ENCODE measurements at regions not wholly inside any gene's neighbourhood (a gene's known extent, or its start where the extent isn't known, plus 50 kb on each side); places are given as distances from the start of the nearest gene placed in this dataset.

- peak; percentile 44 for DNase-seq
Measured at GRCh38 chr5:107215611-107216010, 455.1 kb downstream of the EFNA5 start.

DNA sequence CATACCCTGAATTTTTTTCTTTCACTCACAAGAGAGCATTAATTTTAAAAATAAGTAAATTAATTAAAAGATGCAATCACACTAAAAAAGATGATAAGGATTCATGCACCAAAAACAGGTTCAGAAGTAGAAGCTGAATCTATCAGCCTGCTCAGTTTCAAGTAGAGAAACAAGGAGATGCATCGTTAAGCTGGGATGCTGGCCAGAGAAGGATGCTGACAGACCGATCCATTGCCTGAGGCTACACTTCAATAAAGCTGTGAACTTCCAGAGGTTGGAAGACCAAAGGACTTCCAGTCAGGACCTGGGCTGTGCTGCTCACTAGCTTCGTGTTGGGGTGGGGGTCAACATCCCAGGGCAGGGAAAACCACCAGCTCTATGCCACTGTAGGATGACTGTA, 457.7 kb downstream of the EFNA5 start:
- DNase-seq = no peak

DNA sequence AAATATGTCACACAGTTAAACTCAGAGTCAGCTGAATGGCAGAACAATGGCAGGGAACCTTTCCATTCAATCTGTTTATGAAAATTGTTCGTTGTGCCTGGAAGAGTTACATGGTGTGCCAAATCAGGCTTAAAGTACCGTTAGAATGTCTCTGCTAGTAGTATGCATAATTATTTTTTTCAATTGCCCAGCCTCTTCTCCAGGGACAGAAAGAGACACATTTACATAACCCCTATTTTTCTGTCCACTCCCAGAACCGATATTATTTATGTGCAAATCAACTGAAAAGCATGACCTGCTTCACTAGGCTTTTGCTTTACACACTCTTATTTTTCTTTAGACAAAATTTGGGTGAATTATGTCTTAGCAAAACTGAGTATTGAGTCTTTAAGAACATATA, 459.1 kb downstream of the EFNA5 start:
- DNase-seq = no peak

DNA sequence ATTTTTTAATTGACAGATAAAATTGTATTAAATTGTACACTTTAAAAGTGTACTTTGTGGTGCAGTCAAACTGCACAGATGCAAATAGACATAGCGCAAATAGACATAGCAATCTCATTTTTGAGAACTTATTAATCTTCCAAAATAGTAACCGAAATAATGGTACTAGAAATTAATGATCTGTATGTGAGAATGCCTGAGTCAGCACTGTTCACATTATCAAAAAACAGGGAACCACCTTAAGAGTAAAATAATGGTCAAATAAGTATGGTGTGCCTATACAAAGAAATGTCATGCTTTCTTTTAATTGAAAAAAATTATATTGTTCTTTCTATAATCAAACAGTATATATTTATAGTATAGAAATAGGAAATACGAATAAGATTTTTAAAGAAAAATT, 461.9 kb downstream of the EFNA5 start:
- DNase-seq = no peak

- DNase-seq = no peak
Measured at GRCh38 chr5:107204413-107204812, 466.3 kb downstream of the EFNA5 start.

- no peak for DNase-seq
Measured at GRCh38 chr5:107203243-107203642, 467.5 kb downstream of the EFNA5 start.

DNA sequence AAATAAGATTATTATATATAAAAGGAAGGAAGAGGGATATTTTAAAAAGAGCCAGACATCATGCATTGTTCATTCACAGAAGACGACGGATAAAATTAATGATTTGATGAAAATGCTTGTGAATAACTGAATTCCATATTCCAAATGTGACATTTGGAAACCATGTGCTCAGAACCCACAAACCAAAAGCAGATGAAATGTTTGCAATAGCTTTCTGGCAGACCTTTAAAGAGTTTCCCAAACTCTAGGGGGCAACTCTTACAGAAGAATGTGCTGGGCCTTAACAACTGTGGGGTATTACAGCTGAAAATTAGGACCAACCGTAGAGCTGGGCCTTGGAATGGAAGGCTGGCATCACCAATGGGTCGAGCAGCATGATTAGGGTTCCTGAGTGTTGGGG, 471.0 kb downstream of the EFNA5 start:
- no peak for DNase-seq

DNA sequence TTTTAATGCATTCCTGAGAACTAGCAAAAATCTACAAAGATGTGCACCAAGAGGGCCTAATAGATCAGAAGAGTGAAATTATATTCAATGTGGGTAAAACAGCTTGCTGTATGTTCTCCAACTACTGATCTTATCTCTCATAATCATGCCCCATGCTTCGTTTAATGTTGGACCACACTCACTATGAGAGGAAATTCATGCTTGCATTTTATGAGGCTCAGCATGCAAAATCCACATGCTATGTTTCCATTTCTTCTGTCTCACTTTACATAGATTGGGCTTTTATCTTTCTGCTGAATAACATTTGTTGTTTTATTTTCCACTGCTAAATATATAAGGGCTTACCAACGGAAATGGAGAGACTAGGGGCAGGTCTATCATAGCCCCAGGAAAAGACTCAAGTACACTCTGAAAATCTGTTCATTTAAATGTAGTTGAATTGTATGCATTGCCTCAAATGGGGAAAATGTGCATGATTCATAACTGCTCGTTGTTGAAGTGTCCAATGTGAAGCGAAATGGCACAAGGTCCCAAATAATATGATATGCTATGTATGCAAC, 474.2 kb downstream of the EFNA5 start:
- DNase-seq = no peak

DNA sequence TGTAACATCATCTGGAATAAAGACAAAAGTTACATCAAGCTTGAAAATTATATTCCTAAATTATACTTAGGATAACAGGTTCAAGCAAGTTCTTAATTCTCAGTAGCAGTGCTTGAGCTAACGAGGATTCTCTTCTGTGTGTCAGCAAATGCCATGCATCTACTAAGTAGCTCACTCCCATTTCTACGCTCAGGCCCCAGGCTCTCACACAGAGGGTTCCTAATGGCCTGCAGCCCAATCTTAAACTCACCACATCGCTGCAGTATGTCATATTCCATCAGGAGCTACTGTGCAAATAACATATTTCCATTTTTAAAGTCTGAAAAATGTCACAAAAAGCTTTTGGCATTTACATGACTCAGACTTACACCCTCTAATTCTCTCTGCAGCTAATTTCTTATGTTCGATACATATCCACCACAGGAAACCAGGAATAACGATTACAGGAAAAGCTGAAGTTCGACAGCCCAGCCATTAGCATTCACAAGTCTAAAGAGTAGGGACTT, 474.8 kb downstream of the EFNA5 start:
- DNase-seq = no peak

- DNase-seq = no peak
Measured at GRCh38 chr5:107184871-107185270, 485.9 kb downstream of the EFNA5 start.

- DNase-seq = no peak
Measured at GRCh38 chr5:107184066-107184465, 486.7 kb downstream of the EFNA5 start.

DNA sequence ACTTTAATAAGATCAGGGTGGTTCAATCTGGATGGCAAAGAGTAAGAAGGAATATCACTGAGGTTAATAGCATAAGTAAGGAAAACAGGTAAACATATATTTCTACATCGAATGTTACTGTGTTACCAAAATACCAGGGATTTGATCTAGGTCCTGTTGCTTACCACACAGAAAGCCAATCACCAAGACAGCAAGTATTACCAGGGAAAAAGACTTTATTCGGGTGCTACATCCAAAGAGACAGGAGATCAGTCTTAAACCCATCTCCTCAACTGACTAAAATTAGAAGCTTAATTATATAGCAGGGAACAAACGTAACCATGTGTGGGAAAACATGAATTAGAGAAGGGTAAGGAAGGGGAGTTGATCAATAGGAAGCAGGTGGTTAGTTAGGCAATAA, 500.1 kb downstream of the EFNA5 start:
- no peak for DNase-seq

DNA sequence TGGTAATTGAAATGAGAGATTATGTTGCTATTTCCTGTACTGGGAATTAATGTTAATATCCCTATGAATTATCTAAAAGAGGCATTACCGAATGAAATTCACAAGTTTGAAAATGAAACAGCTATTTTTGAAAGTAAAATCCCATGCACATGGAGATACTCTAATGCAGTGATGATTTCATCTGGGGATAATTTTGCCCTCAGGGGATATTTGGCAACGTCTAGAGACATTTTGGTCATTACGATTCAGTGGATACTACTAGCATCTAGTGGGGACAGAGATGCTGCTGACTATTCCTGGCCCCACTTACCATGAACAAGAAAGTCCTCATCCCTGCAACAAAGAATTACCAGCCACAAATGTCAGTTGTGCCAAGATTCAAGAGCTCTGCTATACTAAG, 500.9 kb downstream of the EFNA5 start:
- DNase-seq = no peak

- no peak for DNase-seq
Measured at GRCh38 chr5:107168848-107169752, 501.6 kb downstream of the EFNA5 start.

GRCh38 chr5:107168086-107168485, 502.7 kb downstream of the EFNA5 start:
- no peak for DNase-seq

DNA sequence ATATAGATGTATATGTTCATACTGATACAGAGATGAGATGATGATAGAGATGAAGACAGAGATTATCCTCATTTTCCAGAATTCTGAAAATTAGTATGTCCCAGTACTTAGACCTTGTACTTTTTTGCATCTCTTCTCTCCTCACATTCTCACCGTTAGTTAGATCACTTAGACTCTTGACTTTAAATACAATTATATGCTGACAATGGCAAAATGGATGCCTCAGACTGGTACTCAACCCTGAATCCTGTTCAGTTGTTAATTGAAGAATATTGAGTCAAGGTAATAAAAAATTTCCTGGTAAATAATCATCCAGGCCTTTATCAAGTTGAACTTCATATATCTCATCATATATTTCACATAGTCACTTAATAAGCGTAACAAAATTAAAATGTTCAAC, 505.4 kb downstream of the EFNA5 start:
- DNase-seq = no peak

GRCh38 chr5:107157809-107158208, 512.9 kb downstream of the EFNA5 start:
- DNase-seq = no peak

DNA sequence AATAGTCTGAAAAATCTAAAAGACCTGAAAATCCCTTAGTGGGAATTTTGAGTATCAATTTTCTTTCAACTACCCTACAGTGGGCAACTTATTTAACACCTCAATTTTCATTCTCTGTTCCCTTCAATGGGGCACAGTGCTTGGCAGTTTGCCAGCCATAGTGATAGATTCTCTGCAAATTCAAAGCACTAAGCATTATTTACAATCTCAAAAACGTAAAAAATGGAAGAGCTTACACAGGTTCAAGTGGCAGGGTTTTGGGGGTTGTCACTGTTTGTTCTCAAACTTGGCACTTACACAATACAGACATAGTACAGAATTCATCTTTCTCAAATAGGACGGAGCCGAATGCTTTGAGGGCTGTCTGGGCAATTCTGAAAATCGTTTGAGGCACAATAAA, 515.0 kb downstream of the EFNA5 start:
- no peak for DNase-seq

- no peak for DNase-seq
Measured at GRCh38 chr5:107154593-107154992, 516.1 kb downstream of the EFNA5 start.

DNA sequence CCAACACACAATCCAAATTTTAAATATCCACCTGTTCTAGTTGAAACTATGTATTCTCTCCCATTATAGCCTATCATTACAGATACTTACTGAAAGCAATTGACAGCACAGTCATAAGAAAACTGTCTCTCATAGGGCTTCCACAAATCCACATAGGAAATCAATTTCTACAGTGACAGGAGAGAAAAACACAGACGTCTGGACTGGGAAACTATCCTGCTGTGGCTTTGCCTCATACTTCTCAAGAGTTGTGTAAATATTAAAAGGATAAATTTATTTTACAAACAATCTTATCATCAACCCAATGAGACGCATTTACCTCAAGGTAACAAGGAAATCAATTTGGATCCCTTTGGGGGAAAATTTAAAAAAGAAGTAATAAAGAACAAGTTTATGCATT, 517.5 kb downstream of the EFNA5 start:
- no peak for DNase-seq

GRCh38 chr5:107149243-107150005, 521.3 kb downstream of the EFNA5 start:
- DNase-seq = no peak

GRCh38 chr5:107147589-107147988, 523.1 kb downstream of the EFNA5 start:
- DNase-seq = no peak

DNA sequence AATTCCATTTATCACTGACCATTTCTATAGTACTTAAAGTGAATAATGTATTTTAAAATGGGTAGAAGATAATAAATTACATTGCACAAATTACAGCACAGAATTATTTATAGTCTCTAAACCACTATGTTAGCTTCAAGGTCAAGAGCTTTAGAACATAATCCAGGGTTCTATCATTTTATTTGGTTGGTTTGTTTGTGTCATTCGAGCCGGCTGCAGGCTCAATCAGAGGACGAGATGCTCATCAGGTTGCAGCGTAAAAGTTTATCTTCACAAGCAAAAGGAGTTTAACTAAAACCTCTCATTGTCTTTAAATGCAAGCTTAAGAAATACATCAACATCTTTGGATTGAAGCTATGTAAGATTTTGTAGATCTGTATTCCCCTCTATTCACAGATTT, 523.8 kb downstream of the EFNA5 start:
- DNase-seq = no peak

Measured in fibroblast of skin of back (primary cell).